ENCODE measurements at regions not wholly inside any gene's neighbourhood (a gene's known extent, or its start where the extent isn't known, plus 50 kb on each side); places are given as distances from the start of the nearest gene placed in this dataset.

DNA sequence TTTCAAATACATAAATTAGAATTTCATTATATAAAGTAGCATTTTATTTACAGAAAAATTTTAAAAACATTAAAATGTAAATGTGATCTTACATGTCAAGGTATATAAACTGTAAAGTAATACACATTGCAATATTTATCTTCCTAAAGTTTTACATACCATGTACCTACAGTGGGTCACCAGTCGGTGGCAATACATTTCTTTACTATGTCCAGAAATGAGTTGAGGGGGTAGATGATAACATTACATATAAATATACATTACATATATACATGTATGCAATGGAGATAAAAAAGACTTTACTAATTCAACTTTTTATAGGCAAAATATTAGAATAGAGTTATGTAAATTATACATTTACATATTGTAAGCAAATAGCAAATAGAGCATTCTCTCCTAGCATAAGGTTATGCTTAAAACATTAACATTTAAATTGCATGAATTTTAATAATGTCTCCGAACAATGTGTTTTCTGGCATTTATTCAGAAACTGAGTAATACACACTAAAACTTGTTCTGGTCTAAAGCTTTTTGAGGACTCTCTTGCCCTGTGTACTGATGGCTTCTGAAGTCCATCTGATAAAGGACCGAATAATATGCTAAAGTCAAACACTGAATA, 93.3 kb upstream of the NLGN1 start:
- no peak overlapping the region for H3K27ac ChIP-seq (ENCODE audit: low read length)
- DNase-seq (ENCODE audit: low read depth, low spot score), result no peak
- TF ChIP-seq REST (IDR thresholded peaks at IDR 0.05; ENCODE audit: insufficient read depth in 1 of 2, low read depth in 2 of 2, low read length in 1 of 2) (no peak), TCF7L2 (IDR thresholded peaks at IDR 0.05; ENCODE audit: low read depth, low read length) (no peak)
- H3K27me3 ChIP-seq (ENCODE audit: control insufficient read depth, insufficient read depth, low read length), result no peaks in the 10 kb centered on the region
- in situ Hi-C loops (cut with HindIII; ENCODE audit: low pct_unique_long_range_greater_than_20kb, low sequenced_read_pairs) (no loop called here), intact Hi-C loops (cut with micrococcal nuclease; ENCODE audit: unreplicated experiment) (no loop called here)
- no peaks in the 10 kb centered on the region for H3K36me3 ChIP-seq (ENCODE audit: control insufficient read depth, insufficient read depth, low read length)
- POLR2A ChIA-PET, result no interaction called here
- H3K9me3 ChIP-seq (ENCODE audit: control insufficient read depth, insufficient read depth, low read depth, low read length), result no peaks in the 10 kb centered on the region
- H3K4me3 ChIP-seq (ENCODE audit: low read depth in 2 of 2, low read length in 2 of 2), result no peak overlapping the region
- CTCF ChIA-PET, result no interaction called here
- no peaks in the 10 kb centered on the region for H3K4me1 ChIP-seq (ENCODE audit: control insufficient read depth, insufficient read depth, low read length)
- ATAC-seq, result no peak
- no TSS peak for BruUV-seq (replicated peaks)

GRCh38 chr3:173301647-173302046, 95.9 kb upstream of the NLGN1 start:
- CTCF ChIA-PET, result no interaction called here
- BruUV-seq (replicated peaks), result no TSS peak
- H3K27me3 ChIP-seq (ENCODE audit: control insufficient read depth, insufficient read depth, low read length), result no peaks in the 10 kb centered on the region
- no peak for TF ChIP-seq POLR2AphosphoS5 (IDR thresholded peaks at IDR 0.05; ENCODE audit: low read depth, low read length)
- TF ChIP-seq SIN3A (IDR thresholded peaks at IDR 0.05; ENCODE audit: borderline replicate concordance, insufficient read depth, low read depth, low read length), result no peak
- no peak for TF ChIP-seq REST (IDR thresholded peaks at IDR 0.05; ENCODE audit: insufficient read depth in 1 of 2, low read depth in 2 of 2, low read length in 1 of 2)
- TF ChIP-seq, protein P1, sequence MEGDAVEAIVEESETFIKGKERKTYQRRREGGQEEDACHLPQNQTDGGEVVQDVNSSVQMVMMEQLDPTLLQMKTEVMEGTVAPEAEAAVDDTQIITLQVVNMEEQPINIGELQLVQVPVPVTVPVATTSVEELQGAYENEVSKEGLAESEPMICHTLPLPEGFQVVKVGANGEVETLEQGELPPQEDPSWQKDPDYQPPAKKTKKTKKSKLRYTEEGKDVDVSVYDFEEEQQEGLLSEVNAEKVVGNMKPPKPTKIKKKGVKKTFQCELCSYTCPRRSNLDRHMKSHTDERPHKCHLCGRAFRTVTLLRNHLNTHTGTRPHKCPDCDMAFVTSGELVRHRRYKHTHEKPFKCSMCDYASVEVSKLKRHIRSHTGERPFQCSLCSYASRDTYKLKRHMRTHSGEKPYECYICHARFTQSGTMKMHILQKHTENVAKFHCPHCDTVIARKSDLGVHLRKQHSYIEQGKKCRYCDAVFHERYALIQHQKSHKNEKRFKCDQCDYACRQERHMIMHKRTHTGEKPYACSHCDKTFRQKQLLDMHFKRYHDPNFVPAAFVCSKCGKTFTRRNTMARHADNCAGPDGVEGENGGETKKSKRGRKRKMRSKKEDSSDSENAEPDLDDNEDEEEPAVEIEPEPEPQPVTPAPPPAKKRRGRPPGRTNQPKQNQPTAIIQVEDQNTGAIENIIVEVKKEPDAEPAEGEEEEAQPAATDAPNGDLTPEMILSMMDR (IDR thresholded peaks at IDR 0.05), result no peak
- TF ChIP-seq TCF7L2 (IDR thresholded peaks at IDR 0.05; ENCODE audit: low read depth, low read length), result no peak
- ATAC-seq (no peak), DNase-seq (ENCODE audit: low read depth, low spot score) (no peak)
- no peaks in the 10 kb centered on the region for H3K9me3 ChIP-seq (ENCODE audit: control insufficient read depth, insufficient read depth, low read depth, low read length)
- no peak overlapping the region for H3K4me3 ChIP-seq (ENCODE audit: low read depth in 2 of 2, low read length in 2 of 2)
- in situ Hi-C loops (cut with HindIII; ENCODE audit: low pct_unique_long_range_greater_than_20kb, low sequenced_read_pairs) (no loop called here), intact Hi-C loops (cut with micrococcal nuclease; ENCODE audit: unreplicated experiment) (no loop called here)
- POLR2A ChIA-PET, result no interaction called here
- no peaks in the 10 kb centered on the region for H3K36me3 ChIP-seq (ENCODE audit: control insufficient read depth, insufficient read depth, low read length)
- H3K27ac ChIP-seq (ENCODE audit: low read length), result no peak overlapping the region
- no peaks in the 10 kb centered on the region for H3K4me1 ChIP-seq (ENCODE audit: control insufficient read depth, insufficient read depth, low read length)

Measured in Panc1 (cell line).